K562 (cell line): ENCODE measurements at regions not wholly inside any gene's neighbourhood (a gene's known extent, or its start where the extent isn't known, plus 50 kb on each side); places are given as distances from the start of the nearest gene placed in this dataset.

Experiments used
- ATAC-seq: fragments of 200-7000 bp; cut with Tn5 transposase; 3 replicates; pipeline ENCODE4 v1.9.1; 2020; ENCODE audit warnings: moderate library complexity
- BruUV-seq: library from RNA; stranded (reverse); fragments of 400-500 nt; replicated peaks from 2 replicates; lab custom pipeline; 2021; lab: Mats Ljungman, UMichigan
- CTCF ChIA-PET: fragments of 300-600 bp; formaldehyde crosslinking; extraction: SDS; loops from one replicate; lab custom pipeline; 2021; ENCODE audit warnings: low intra/inter-chr PET ratio; lab: Yijun Ruan, JAX
- POLR2A ChIA-PET: fragments of 300-600, 350-650 bp; sonication (Branson Sonifier 250); formaldehyde crosslinking; extraction: SDS; loops from one replicate; lab custom pipeline; 2021; ENCODE audit warnings: antibody characterized with exemption, inconsistent platforms; lab: Yijun Ruan, JAX
- DNase-seq, 4 experiments: peaks; one replicate each; pipeline versions ENCODE4 v3.0.0 to v3.0.0-alpha.2; 2011 to 2018; ENCODE audit warnings: low spot score in 3 of 4, mixed read lengths in 3 of 4; ENCODE audit errors: extremely low read depth in 1 of 4
- FAIRE-seq: peaks from 2 replicates; lab custom pipeline; 2011; peaks lifted over from hg19 to GRCh38; lab: Jason Lieb, UNC
- H2AFZ ChIP-seq: 2 replicates; pipeline ENCODE4 v1.6.0; 2011; ENCODE audit warnings: low read depth, low read length, control low read depth, inconsistent platforms
- H3K27ac ChIP-seq: fragments of 200-600 bp; 3 replicates; pipeline ENCODE4 v1.8.0; 2011; ENCODE audit warnings: low read depth, mild to moderate bottlenecking, control low read depth, inconsistent platforms, low read length, moderate library complexity, mixed read lengths; ENCODE audit errors: extremely low read depth
- H3K27me3 ChIP-seq, 2 experiments: fragments of 300-600 bp in 1 of 2; 2 replicates in 1 of 2; 3 replicates in 1 of 2; pipeline versions ENCODE4 v1.6.0 to v1.8.0; 2011; ENCODE audit warnings: inconsistent platforms in 2 of 2, low read length in 2 of 2, mild to moderate bottlenecking in 1 of 2, mixed read lengths in 1 of 2, moderate library complexity in 1 of 2; ENCODE audit not compliant: control insufficient read depth in 2 of 2, insufficient read depth in 2 of 2
- H3K36me3 ChIP-seq: fragments of 300-600 bp; 3 replicates; pipeline ENCODE4 v1.8.0; 2011; ENCODE audit warnings: mild to moderate bottlenecking, low read length, inconsistent platforms; ENCODE audit not compliant: control insufficient read depth, insufficient read depth
- H3K4me1 ChIP-seq, 2 experiments: fragments of 200-600 bp in 1 of 2; replicated peaks in 1 of 2; 2 replicates in 1 of 2; 3 replicates in 1 of 2; pipeline versions ENCODE4 v1.5.1 to v1.8.0; 2011; ENCODE audit warnings: inconsistent platforms in 2 of 2, low read length in 2 of 2, mild to moderate bottlenecking in 1 of 2, mixed read lengths in 1 of 2, moderate library complexity in 1 of 2; ENCODE audit not compliant: control insufficient read depth in 2 of 2, insufficient read depth in 2 of 2
- H3K4me2 ChIP-seq: 2 replicates; pipeline ENCODE4 v1.6.1; 2011; ENCODE audit warnings: low read length, control low read depth, inconsistent platforms, mixed read lengths; ENCODE audit not compliant: insufficient read depth
- H3K4me3 ChIP-seq: fragments of 200-600 bp; sonication (generic), shearing (Covaris generic); 2 replicates; pipeline ENCODE4 v1.5.1; 2016; ENCODE audit warnings: control low read depth, inconsistent platforms
- H3K79me2 ChIP-seq: fragments of 200-600 bp; 3 replicates; pipeline ENCODE4 v1.8.0; 2011; ENCODE audit warnings: low read length, inconsistent platforms; ENCODE audit not compliant: control insufficient read depth, insufficient read depth
- H3K9ac ChIP-seq, 2 experiments: 2 replicates each; pipeline versions ENCODE4 v1.6.0 to v1.6.1; 2011; ENCODE audit warnings: low read depth in 2 of 2, low read length in 2 of 2, control low read depth in 1 of 2, inconsistent platforms in 1 of 2, mild to moderate bottlenecking in 1 of 2, mixed read lengths in 1 of 2; ENCODE audit not compliant: insufficient read depth in 1 of 2
- H3K9me1 ChIP-seq: one replicate; pipeline ENCODE4 v1.6.0; 2011; ENCODE audit warnings: inconsistent platforms, mild to moderate bottlenecking, low read length, moderate library complexity; ENCODE audit not compliant: control insufficient read depth, insufficient read depth
- H3K9me3 ChIP-seq: replicated peaks from 2 replicates; pipeline ENCODE4 v1.5.1; 2011; ENCODE audit warnings: low read depth, low read length, inconsistent platforms; ENCODE audit not compliant: control insufficient read depth, insufficient read depth
- H4K20me1 ChIP-seq: replicated peaks from 2 replicates; pipeline ENCODE4 v1.6.1; 2011; ENCODE audit warnings: low read length, inconsistent platforms, mixed read lengths; ENCODE audit not compliant: control insufficient read depth, insufficient read depth
- BRD4 ChIP-seq: fragments of 200-600 bp; sonication (generic); IDR thresholded peaks from 2 replicates; pipeline ENCODE4 v1.6.1; 2017; ENCODE audit warnings: inconsistent platforms
- MYNN ChIP-seq, 2 experiments: sonication (generic); formaldehyde crosslinking in 1 of 2; IDR thresholded peaks; 2 replicates each; pipeline versions ENCODE4 v1.5.0 to v1.6.1; 2016 to 2020; ENCODE audit warnings: antibody characterized with exemption in 1 of 2, missing genetic modification reagents in 1 of 2
- NFRKB ChIP-seq: fragments of 450-650 bp; IDR thresholded peaks from 2 replicates; pipeline ENCODE4 v1.6.1; 2016; ENCODE audit warnings: low read depth
- POLR2A ChIP-seq: fragments of 450-650 bp; conservative IDR thresholded peaks from 2 replicates; pipeline ENCODE4 v1.6.1; 2016
- POLR2G ChIP-seq: fragments of 200-400 bp; formaldehyde crosslinking; IDR thresholded peaks from 2 replicates; pipeline ENCODE4 v1.6.1; 2017; ENCODE audit warnings: low read depth, mild to moderate bottlenecking, antibody characterized with exemption, low read length, moderate library complexity
- SAFB ChIP-seq: fragments of 200-400 bp; formaldehyde crosslinking; IDR thresholded peaks from 2 replicates; pipeline ENCODE4 v1.6.1; 2017; ENCODE audit warnings: low read depth, low read length, borderline replicate concordance
- SIN3A ChIP-seq, 2 experiments: fragments of 150-350 bp in 1 of 2; IDR thresholded peaks; 2 replicates each; pipeline ENCODE4 v1.6.1; 2011 to 2016; ENCODE audit warnings: borderline replicate concordance in 2 of 2, low read depth in 2 of 2, low read length in 2 of 2, mild to moderate bottlenecking in 2 of 2, moderate library complexity in 2 of 2; ENCODE audit not compliant: control insufficient read depth in 1 of 2
- SIRT6 ChIP-seq: IDR thresholded peaks from one replicate; pipeline ENCODE4 v1.6.1; 2012; ENCODE audit warnings: low read depth, mild to moderate bottlenecking, control low read depth, inconsistent platforms, low read length, moderate library complexity
- TCF3 ChIP-seq: sonication (generic); formaldehyde crosslinking; IDR thresholded peaks from 2 replicates; pipeline ENCODE4 v1.4.0; 2020; ENCODE audit warnings: mild to moderate bottlenecking, missing genetic modification reagents
- TCFL5 ChIP-seq: fragments of 250-450 bp; sonication (Bioruptor Pico); conservative IDR thresholded peaks from 2 replicates; pipeline ENCODE4 v1.6.1; 2021; ENCODE audit warnings: mild to moderate bottlenecking, moderate library complexity, matching md5 sums
- ZNF175 ChIP-seq: fragments of 200-800 bp; sonication (Bioruptor generic); IDR thresholded peaks from 2 replicates; pipeline ENCODE4 v1.6.1; 2016; ENCODE audit warnings: low read depth, mild to moderate bottlenecking, missing genetic modification characterization, missing compliant biosample characterization
- ZNF507 ChIP-seq: conservative IDR thresholded peaks from 2 replicates; pipeline ENCODE4 v1.6.1; 2017; ENCODE audit warnings: missing genetic modification characterization, missing compliant biosample characterization
- WGBS: fragments of 100-300 bp; shearing (Covaris generic); methylation state at CpG from one replicate; pipeline ENCODE4 v1.1.6; 2016; ENCODE audit warnings: low coverage, mixed read lengths; ENCODE audit not compliant: insufficient coverage; ENCODE audit errors: missing lambda C conversion rate; 5-methylcytosine and 5-hydroxymethylcytosine counted together
- in situ Hi-C: fragments of 300-500 bp; cut with MboI; formaldehyde crosslinking; loops from 4 replicates; pipeline ENCODE4 v1.15.0; 2018; ENCODE audit warnings: inconsistent platforms, mixed read lengths
- intact Hi-C: fragments of 100-400 bp; cut with micrococcal nuclease; formaldehyde crosslinking; loops from 2 replicates; pipeline ENCODE4 v1.14.2; 2022
- TF ChIP-seq, protein P1 (sequence below): sonication (generic); formaldehyde crosslinking; IDR thresholded peaks from 2 replicates; pipeline ENCODE4 v1.8.0; 2022; ENCODE audit warnings: mild to moderate bottlenecking, missing genetic modification reagents, borderline replicate concordance

DNA sequence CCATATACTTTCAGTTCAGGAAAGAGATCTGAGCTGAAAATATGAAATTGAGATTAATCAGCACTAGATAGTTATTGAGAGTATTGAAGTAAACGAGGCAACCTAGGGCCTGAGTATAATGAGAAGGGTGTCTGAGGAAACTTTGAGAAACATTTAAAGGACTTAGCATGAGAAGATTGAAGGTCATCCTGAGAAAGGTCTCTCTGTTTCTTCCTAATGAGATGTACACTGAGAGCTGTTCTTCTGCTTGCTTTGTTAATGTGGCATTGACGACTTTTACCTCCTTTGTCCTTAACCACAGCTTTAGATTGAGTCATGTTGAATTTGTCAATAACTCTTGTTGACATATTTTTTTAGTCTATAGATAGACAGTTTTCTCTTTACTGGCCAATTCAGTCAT, 145.1 kb upstream of the ACTBL2 start:
- intact Hi-C loops = no loop called here
- no peaks in the 10 kb centered on the region for H3K79me2 ChIP-seq
- H3K4me3 ChIP-seq = no peak overlapping the region
- DNase-seq = no peak
- no peak overlapping the region for H2AFZ ChIP-seq
- BruUV-seq = no TSS peak
- 6% methylated on average over 2 of the region's 2 CpGs for WGBS
- ATAC-seq = no peak
- CTCF ChIA-PET = no interaction called here
- FAIRE-seq = no peak
- no peaks in the 10 kb centered on the region for H4K20me1 ChIP-seq
- H3K4me2 ChIP-seq = no peak overlapping the region
- TF ChIP-seq TCFL5 (CRISPR knock-in tag) (no peak), BRD4 (no peak), ZNF175 (no peak), ZNF507 (tag) (no peak), POLR2G (no peak), NFRKB (no peak), SAFB (no peak), SIN3A (IDR thresholded peaks at IDR 0.05; ENCODE audit: borderline replicate concordance in 2 of 2, control insufficient read depth in 1 of 2, low read depth in 2 of 2, low read length in 2 of 2) (no peak), SIRT6 (no peak), MYNN (IDR thresholded peaks at IDR 0.05) (no peak), MYNN (CRISPR knock-in tag; IDR thresholded peaks at IDR 0.05) (no peak), POLR2A (no peak), TCF3 (CRISPR knock-in tag) (no peak)
- TF ChIP-seq, protein P1, sequence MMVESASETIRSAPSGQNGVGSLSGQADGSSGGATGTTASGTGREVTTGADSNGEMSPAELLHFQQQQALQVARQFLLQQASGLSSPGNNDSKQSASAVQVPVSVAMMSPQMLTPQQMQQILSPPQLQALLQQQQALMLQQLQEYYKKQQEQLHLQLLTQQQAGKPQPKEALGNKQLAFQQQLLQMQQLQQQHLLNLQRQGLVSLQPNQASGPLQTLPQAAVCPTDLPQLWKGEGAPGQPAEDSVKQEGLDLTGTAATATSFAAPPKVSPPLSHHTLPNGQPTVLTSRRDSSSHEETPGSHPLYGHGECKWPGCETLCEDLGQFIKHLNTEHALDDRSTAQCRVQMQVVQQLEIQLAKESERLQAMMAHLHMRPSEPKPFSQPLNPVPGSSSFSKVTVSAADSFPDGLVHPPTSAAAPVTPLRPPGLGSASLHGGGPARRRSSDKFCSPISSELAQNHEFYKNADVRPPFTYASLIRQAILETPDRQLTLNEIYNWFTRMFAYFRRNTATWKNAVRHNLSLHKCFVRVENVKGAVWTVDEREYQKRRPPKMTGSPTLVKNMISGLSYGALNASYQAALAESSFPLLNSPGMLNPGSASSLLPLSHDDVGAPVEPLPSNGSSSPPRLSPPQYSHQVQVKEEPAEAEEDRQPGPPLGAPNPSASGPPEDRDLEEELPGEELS (CRISPR knock-in tag) = no peak
- TF ChIP-seq, all 486 proteins: peak for 0
- Histone ChIP-seq H3K27me3 (peaks cover 0 to 3% of the 10 kb centered on the region in 2 experiments; a peak in 1 of 5 replicates), H3K9me3 (no peaks in the 10 kb centered on the region), H3K27ac (no peak overlapping the region), H3K9ac (no peak overlapping the region), H3K9me1 (no peaks in the 10 kb centered on the region), H3K4me1 (no peaks in the 10 kb centered on the region), H3K36me3 (no peaks in the 10 kb centered on the region)
- in situ Hi-C loops = no loop called here
- POLR2A ChIA-PET = no interaction called here
